IPS-18c (cell line): ENCODE measurements at regions not wholly inside any gene's neighbourhood (a gene's known extent, or its start where the extent isn't known, plus 50 kb on each side); places are given as distances from the start of the nearest gene placed in this dataset.
"Not testable (repeated sequence)": the region's sequence is repeated elsewhere in the genome, so short reads cannot be mapped to it uniquely, and the experiment has no call there.

Experiments
- H3K4me3 ChIP-seq: 2 replicates; pipeline ENCODE4 v1.7.0; 2013; ENCODE audit warnings: low read depth, mild to moderate bottlenecking, low read length, moderate library complexity; ENCODE audit not compliant: insufficient read depth
- H3K9me3 ChIP-seq: one replicate; pipeline ENCODE4 v1.6.1; 2013; ENCODE audit warnings: mild to moderate bottlenecking, low read length, moderate library complexity; ENCODE audit not compliant: control insufficient read depth, insufficient read depth

- peaks cover 2% of the 10 kb centered on the region for H3K9me3 ChIP-seq
- no peak overlapping the region for H3K4me3 ChIP-seq
Measured at GRCh38 chrX:131595120-131595519, 51.2 kb downstream of the OR13H1 start.

DNA sequence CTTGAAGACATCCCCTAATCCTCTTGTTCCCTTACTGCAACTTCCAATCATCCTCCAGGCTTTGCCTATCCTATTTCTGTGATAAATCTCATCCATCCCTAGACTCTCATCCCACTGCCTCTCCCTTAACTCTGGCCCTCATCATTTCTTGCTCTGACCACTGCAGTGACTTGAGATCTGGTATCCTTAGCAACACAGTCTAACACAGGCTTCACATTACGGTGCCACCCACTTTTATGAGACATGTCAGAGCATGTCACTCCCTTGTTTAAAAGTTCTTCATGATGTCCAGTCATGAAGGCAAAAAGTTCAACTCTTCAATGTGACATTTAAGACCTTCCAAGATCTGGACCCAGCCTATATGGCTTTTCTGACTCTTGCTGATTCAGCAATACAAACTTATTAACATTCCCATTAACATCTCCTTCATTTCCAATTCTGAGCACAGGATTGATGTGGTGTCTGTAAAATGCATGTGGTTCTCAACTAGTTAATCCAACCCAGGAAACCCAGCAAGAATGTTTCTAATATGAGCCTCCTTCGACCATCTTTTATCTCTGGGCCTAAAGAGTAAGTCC is 64.0 kb downstream of the OR13H1 start:
- H3K9me3 ChIP-seq = no peaks in the 10 kb centered on the region
- no peak overlapping the region for H3K4me3 ChIP-seq

- no peak overlapping the region for H3K4me3 ChIP-seq
- no peaks in the 10 kb centered on the region for H3K9me3 ChIP-seq
Measured at GRCh38 chrX:131609480-131609879, 65.6 kb downstream of the OR13H1 start.

GRCh38 chrX:131613260-131613659 is 69.4 kb downstream of the OR13H1 start:
- H3K4me3 ChIP-seq = no peak overlapping the region
- H3K9me3 ChIP-seq = no peaks in the 10 kb centered on the region

GRCh38 chrX:131614241-131614640 is 70.4 kb downstream of the OR13H1 start:
- Histone ChIP-seq H3K4me3 (no peak overlapping the region), H3K9me3 (no peaks in the 10 kb centered on the region)

GRCh38 chrX:131617182-131617581 is 73.3 kb downstream of the OR13H1 start:
- Histone ChIP-seq H3K4me3 (no peak overlapping the region), H3K9me3 (no peaks in the 10 kb centered on the region)

DNA sequence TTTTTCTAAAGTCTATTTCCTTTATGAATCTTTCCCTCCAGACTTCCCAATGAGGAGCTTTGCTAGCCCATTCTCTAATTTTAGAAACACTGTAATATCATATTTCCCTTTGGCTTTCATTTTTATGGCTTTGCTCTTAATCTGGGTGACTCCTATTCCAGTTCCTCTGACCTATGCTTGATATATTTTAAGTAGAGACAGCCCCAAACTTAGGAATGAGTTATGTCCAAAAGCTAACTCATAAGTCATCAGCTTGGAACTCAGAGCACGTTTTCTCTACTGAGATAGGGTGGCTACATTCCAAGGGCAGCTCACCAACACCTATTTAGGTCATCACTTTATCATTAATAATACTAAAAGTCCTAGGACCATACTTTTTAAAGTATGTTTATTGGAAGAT is 77.8 kb downstream of the OR13H1 start:
- Histone ChIP-seq H3K4me3 (no peak overlapping the region), H3K9me3 (no peaks in the 10 kb centered on the region)

- Histone ChIP-seq H3K4me3 (no peak overlapping the region), H3K9me3 (no peaks in the 10 kb centered on the region)
Measured at GRCh38 chrX:131626681-131627296, 82.9 kb downstream of the OR13H1 start.

GRCh38 chrX:131630534-131630933 is 86.7 kb downstream of the OR13H1 start:
- no peak overlapping the region for H3K4me3 ChIP-seq
- H3K9me3 ChIP-seq = no peaks in the 10 kb centered on the region

DNA sequence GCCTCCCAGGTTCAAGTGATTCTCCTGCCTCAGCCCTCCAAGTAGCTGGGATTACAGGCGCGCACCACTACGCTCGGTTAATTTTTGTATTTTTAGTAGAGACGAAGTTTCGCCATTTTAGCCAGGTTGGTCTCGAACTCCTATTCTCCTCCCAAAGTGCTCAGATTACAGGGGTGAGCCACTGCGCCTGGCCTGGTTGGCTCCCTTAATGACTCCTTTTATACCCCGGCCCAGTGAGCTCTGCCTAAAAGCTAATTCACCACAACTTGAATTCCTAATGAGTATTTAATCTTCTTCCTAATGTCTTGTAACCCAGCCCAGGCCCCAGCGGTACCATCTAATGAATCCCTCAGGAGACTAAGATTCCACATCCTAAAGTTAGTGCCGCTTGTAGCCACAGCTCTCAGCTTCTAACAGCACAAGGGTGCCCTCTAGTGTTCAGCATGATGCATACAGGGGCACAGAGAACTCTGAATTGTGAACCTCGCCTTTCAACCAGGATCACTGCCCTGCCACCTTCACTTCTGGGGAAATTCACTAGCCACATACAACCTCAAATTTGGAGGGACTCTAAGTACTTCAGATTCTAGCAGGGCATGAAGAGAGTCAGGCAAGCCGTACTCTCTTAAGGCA is 89.5 kb downstream of the OR13H1 start:
- no peak overlapping the region for H3K4me3 ChIP-seq

GRCh38 chrX:131634900-131635299 is 91.0 kb downstream of the OR13H1 start:
- H3K4me3 ChIP-seq = no peak overlapping the region
- H3K9me3 ChIP-seq = no peaks in the 10 kb centered on the region

More for the DNA sequence above, 89.5 kb downstream of the OR13H1 start:
- no peaks in the 10 kb centered on the region for H3K9me3 ChIP-seq

DNA sequence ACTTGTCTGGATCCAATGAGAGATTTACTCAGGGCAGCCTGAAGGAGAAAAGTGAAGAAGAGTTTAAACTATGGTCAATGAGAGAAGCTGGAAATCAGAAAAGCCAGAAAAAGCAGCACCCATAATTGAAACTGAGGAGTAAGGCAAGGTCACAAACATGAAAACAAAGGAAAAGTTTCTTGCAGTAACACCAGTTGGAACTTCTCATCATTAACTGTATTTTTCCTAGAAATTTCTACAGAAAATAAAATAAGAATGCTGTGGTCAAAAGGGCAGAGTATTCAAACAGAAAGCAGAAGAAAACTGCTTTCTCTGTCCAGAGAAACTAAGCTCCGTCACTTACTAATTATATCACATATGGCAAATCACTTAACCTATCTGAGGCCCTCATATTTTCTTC is 102.2 kb downstream of the OR13H1 start:
- H3K9me3 ChIP-seq = no peaks in the 10 kb centered on the region
- no peak overlapping the region for H3K4me3 ChIP-seq

DNA sequence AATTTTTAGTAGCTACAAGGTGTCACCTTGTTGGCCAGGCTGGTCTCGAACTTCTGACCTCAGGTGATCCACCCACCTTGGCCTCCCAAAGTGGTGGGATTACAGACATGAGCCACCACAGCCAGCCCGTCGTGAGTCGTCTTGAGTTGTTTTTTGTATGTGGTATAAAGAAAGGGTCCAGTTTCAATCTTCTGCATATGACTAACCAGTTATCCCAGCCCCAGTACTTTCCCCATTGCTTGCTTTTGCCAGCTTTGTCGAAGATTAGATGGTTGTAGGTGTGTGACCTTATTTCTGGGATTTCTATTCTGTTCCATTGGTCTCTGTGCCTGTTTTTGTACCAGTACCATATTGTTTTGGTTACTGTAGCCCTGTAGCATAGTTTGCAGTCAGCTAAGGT is 105.9 kb downstream of the OR13H1 start:
- Histone ChIP-seq H3K9me3 (no peaks in the 10 kb centered on the region), H3K4me3 (no peak overlapping the region)

DNA sequence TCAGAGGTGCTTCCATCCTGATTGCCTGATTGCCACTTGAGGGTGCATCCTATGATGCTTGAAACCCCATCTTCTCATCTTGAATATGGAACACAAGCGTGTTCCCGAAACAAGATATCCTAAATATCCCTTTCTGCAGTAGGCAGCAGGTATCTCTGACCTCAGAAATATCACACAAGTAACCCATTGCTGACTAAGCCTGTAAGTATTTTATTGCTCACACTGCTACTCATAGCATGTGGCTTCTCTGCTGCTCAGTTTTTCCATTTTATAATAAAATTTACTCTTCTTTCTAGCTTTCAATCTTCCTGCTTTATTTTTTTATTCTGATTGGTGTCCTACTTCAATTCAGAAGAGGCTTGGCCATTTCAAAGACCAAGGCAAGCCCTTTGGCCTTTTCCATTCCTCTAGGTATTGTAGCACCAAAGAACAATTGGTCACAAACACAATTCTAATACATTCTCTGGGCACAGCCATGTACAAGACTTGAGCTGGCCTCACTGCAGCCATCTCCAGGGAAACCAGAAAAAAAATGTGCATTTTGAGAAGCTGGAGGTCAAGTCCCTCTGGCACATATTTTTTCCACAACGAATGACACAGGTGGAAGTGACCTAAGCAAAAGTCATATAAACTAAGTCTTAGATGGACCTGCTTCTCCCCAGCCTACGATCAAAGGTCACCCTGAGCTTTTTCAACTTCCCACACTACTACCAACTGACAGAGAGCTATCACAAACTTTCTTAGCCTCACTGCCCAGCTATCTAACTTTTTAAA is 107.0 kb downstream of the OR13H1 start:
- peaks cover 4% of the 10 kb centered on the region for H3K9me3 ChIP-seq
- no peak overlapping the region for H3K4me3 ChIP-seq

DNA sequence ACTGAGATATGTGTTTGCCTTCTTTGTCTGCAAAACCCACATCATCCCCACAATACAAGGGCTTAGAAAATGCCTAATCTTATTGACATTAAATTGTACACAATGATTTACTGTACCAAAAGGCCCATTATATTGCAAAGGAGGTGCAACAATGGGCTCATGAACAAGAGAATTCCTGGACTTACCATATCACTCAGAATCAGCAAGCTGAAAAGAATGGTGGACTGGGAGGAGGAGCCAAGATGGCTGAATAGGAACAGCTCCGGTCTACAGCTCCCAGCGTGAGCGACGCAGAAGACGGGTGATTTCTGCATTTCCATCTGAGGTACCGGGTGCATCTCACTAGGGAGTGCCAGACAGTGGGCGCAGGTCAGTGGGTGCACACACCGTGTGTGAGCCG is 119.9 kb downstream of the OR13H1 start:
- not testable (repeated sequence) for H3K9me3 ChIP-seq, H3K4me3 ChIP-seq

DNA sequence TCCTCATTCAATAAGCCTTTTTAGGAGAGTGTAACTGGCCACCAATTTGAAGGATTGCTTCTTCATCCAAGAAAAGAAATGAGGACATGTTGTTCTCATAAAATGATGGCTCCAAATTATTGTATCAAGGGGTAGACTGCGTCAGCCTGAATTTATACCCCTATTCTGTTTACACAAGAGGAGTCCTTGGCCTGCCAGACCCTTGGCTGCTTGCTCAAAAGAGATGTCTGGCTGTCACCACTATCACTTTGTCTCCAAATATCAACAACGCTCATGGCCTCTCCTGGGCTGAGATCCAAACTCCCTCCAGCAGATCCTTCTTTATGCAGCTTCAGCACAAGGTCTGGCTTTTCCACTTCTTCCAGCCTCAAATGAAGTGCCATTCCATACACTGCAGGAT is 127.9 kb downstream of the OR13H1 start:
- peaks cover 5% of the 10 kb centered on the region for H3K9me3 ChIP-seq
- no peak overlapping the region for H3K4me3 ChIP-seq

DNA sequence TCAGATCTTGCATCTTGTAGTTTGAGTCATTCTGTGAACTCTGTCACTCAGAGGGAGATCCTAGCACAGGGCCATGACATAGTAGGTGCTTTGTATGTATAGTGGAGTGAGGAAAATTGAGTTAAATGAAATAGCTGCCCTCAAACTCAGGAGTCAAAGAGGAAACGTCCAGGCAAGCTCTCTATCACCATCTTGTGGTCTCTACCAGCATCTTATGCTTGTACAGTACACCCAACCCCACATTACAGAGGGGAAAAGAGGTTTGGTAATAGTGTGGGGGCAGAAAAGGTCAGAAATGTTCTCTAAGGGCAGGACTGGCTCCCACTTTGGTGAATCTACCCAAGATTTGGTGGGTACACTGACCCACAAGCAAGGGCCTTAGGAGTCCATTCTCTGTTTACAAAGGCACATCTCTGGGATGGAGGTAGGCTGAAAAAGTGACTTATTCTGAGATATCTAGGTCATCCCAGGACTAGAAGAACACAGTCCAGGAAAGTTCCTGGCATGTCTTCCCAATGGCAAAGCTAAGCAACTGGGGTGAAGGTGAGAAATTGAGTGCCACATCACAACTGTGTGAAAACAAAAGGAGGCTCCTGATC is 131.8 kb downstream of the OR13H1 start:
- Histone ChIP-seq H3K9me3 (peaks cover 10% of the 10 kb centered on the region), H3K4me3 (no peak overlapping the region)
